Calu3 (cell line): ENCODE measurements at regions not wholly inside any gene's neighbourhood (a gene's known extent, or its start where the extent isn't known, plus 50 kb on each side); places are given as distances from the start of the nearest gene placed in this dataset.
"Not testable (repeated sequence)": the region's sequence is repeated elsewhere in the genome, so short reads cannot be mapped to it uniquely, and the experiment has no call there.

Source experiments
- BruUV-seq: library from RNA; stranded (reverse); fragments of 400-500 nt; replicated peaks from 2 replicates; lab custom pipeline; 2021; lab: Mats Ljungman, UMichigan
- CTCF ChIA-PET: fragments of 300-600 bp; sonication (Branson Sonifier 250); formaldehyde crosslinking; loops from one replicate; lab custom pipeline; 2022; ENCODE audit warnings: antibody characterized with exemption; lab: Charles Lee
- DNase-seq: peaks from one replicate; pipeline ENCODE4 v3.0.0; 2022
- H3K27ac Mint-ChIP-seq: one replicate; pipeline ENCODE4 v1.8.0; 2022; ENCODE audit warnings: mixed read lengths; ENCODE audit not compliant: unreplicated experiment
- H3K27me3 Mint-ChIP-seq: one replicate; pipeline ENCODE4 v1.8.0; 2022; ENCODE audit warnings: mixed read lengths; ENCODE audit not compliant: unreplicated experiment
- H3K36me3 Mint-ChIP-seq: one replicate; pipeline ENCODE4 v1.8.0; 2022; ENCODE audit warnings: mild to moderate bottlenecking, moderate library complexity, mixed read lengths; ENCODE audit not compliant: insufficient read depth, unreplicated experiment
- H3K4me1 Mint-ChIP-seq: one replicate; pipeline ENCODE4 v1.8.0; 2022; ENCODE audit warnings: mild to moderate bottlenecking, low read depth, mixed read lengths; ENCODE audit not compliant: unreplicated experiment
- H3K4me3 Mint-ChIP-seq: one replicate; pipeline ENCODE4 v1.8.0; 2022; ENCODE audit warnings: mild to moderate bottlenecking, low read depth, moderate library complexity, mixed read lengths; ENCODE audit not compliant: unreplicated experiment
- H3K9me3 Mint-ChIP-seq: one replicate; pipeline ENCODE4 v1.8.0; 2022; ENCODE audit warnings: low read depth, mixed read lengths; ENCODE audit not compliant: unreplicated experiment
- CTCF ChIP-seq: fragments of 200-600 bp; IDR thresholded peaks from one replicate; pipeline ENCODE4 v1.8.0; 2022; ENCODE audit warnings: antibody characterized with exemption; ENCODE audit not compliant: unreplicated experiment
- intact Hi-C: fragments of 100-400 bp; cut with micrococcal nuclease; formaldehyde crosslinking; loops from one replicate; pipeline ENCODE4 v1.10.0; 2022; ENCODE audit not compliant: unreplicated experiment

- H3K36me3 Mint-ChIP-seq, result no peaks in the 10 kb centered on the region
- peaks cover 22% of the 10 kb centered on the region for H3K4me1 Mint-ChIP-seq
- no peak overlapping the region for H3K27ac Mint-ChIP-seq
- H3K27me3 Mint-ChIP-seq, result no peaks in the 10 kb centered on the region
- intact Hi-C loops, result loop anchor here (10.0 kb wide), 1 partner anchor 279 kb away; no protein-coding TSS in a partner anchor
- DNase-seq, result no peak
- TF ChIP-seq CTCF, result no peak
- H3K4me3 Mint-ChIP-seq, result no peak overlapping the region
- no TSS peak for BruUV-seq
- CTCF ChIA-PET, result no interaction called here
- peaks cover 3% of the 10 kb centered on the region for H3K9me3 Mint-ChIP-seq
These were observed 211.7 kb upstream of the ELL2 start for GRCh38 chr5:96173366-96173765.

GRCh38 chr5:96172436-96172835, 210.8 kb upstream of the ELL2 start:
- H3K27ac Mint-ChIP-seq, result no peak overlapping the region
- intact Hi-C loops, result loop anchor here (10.0 kb wide), 1 partner anchor 278 kb away; no protein-coding TSS in a partner anchor
- DNase-seq, result no peak
- no peaks in the 10 kb centered on the region for H3K27me3 Mint-ChIP-seq
- TF ChIP-seq CTCF, result no peak
- CTCF ChIA-PET, result no interaction called here
- peaks cover 3% of the 10 kb centered on the region for H3K9me3 Mint-ChIP-seq
- no peaks in the 10 kb centered on the region for H3K36me3 Mint-ChIP-seq
- no peak overlapping the region for H3K4me3 Mint-ChIP-seq
- H3K4me1 Mint-ChIP-seq, result peaks cover 12% of the 10 kb centered on the region
- no TSS peak for BruUV-seq

GRCh38 chr5:96171973-96172372, 210.3 kb upstream of the ELL2 start:
- H3K9me3 Mint-ChIP-seq, CTCF ChIA-PET, H3K27ac Mint-ChIP-seq, H3K4me3 Mint-ChIP-seq, H3K27me3 Mint-ChIP-seq, BruUV-seq, DNase-seq, H3K36me3 Mint-ChIP-seq: not testable (repeated sequence)
- H3K4me1 Mint-ChIP-seq, result peaks cover 12% of the 10 kb centered on the region
- intact Hi-C loops, result loop anchor here (10.0 kb wide), 1 partner anchor 277 kb away; no protein-coding TSS in a partner anchor

GRCh38 chr5:96170481-96171125, 209.0 kb upstream of the ELL2 start:
- H3K27me3 Mint-ChIP-seq, H3K36me3 Mint-ChIP-seq, BruUV-seq, H3K4me1 Mint-ChIP-seq, H3K4me3 Mint-ChIP-seq, H3K27ac Mint-ChIP-seq, H3K9me3 Mint-ChIP-seq, DNase-seq: not testable (repeated sequence)
- CTCF ChIA-PET, result interaction anchor here (0.6 kb wide), 1 partner anchor 150 kb away, joined by 8 read pairs; no protein-coding TSS in a partner anchor
- intact Hi-C loops, result loop anchor here (10.0 kb wide), 1 partner anchor 276 kb away; no protein-coding TSS in a partner anchor

- BruUV-seq, H3K27me3 Mint-ChIP-seq, H3K36me3 Mint-ChIP-seq, H3K4me1 Mint-ChIP-seq, intact Hi-C loops, DNase-seq, CTCF ChIA-PET, H3K4me3 Mint-ChIP-seq, H3K9me3 Mint-ChIP-seq, H3K27ac Mint-ChIP-seq: not testable (repeated sequence)
These were observed 207.2 kb upstream of the ELL2 start for GRCh38 chr5:96168833-96169232.

- Mint-ChIP-seq H3K4me3 (no peak overlapping the region), H3K36me3 (no peaks in the 10 kb centered on the region), H3K27ac (no peak overlapping the region), H3K4me1 (peaks cover 15% of the 10 kb centered on the region), H3K27me3 (no peaks in the 10 kb centered on the region), H3K9me3 (no peaks in the 10 kb centered on the region)
- CTCF ChIA-PET, result no interaction called here
- intact Hi-C loops, result loop anchor here (5.0 kb wide), 1 partner anchor 132 kb away; no protein-coding TSS in a partner anchor
- no peak for TF ChIP-seq CTCF
- DNase-seq, result no peak
- no TSS peak for BruUV-seq
These were observed 197.4 kb upstream of the ELL2 start for GRCh38 chr5:96159043-96159442.
